CD14-positive monocyte (primary cell): ENCODE measurements at regions not wholly inside any gene's neighbourhood (a gene's known extent, or its start where the extent isn't known, plus 50 kb on each side); places are given as distances from the start of the nearest gene placed in this dataset.

ENCODE experiments used
- DNase-seq, 3 donors: peaks; one replicate each; pipeline ENCODE4 v3.0.0-alpha.2; 2011 to 2022
- H2AFZ ChIP-seq: 2 replicates; pipeline ENCODE4 v1.6.0; 2012; ENCODE audit warnings: mild to moderate bottlenecking, low read depth, low read length, inconsistent platforms; ENCODE audit not compliant: insufficient read depth, poor library complexity, severe bottlenecking
- H3K27ac ChIP-seq, 2 donors: 1 replicate in 1 of 2; 2 replicates in 1 of 2; pipeline ENCODE4 v1.5.1; 2012 to 2013; ENCODE audit warnings: low read length in 2 of 2, control low read depth in 1 of 2, inconsistent platforms in 1 of 2, low read depth in 1 of 2, mild to moderate bottlenecking in 1 of 2
- H3K27me3 ChIP-seq, 2 donors: one replicate each; pipeline versions ENCODE4 v1.6.0 to v1.6.1; 2011 to 2013; ENCODE audit warnings: low read length in 2 of 2; ENCODE audit not compliant: control insufficient read depth in 2 of 2, insufficient read depth in 2 of 2
- H3K36me3 ChIP-seq, 2 donors: replicated peaks in 1 of 2; 1 replicate in 1 of 2; 2 replicates in 1 of 2; pipeline versions ENCODE4 v1.5.1 to v1.6.1; 2012 to 2013; ENCODE audit warnings: low read length in 2 of 2, control low read depth in 1 of 2, inconsistent platforms in 1 of 2, mild to moderate bottlenecking in 1 of 2; ENCODE audit not compliant: insufficient read depth in 2 of 2, control insufficient read depth in 1 of 2
- H3K4me1 ChIP-seq, 2 donors: 1 replicate in 1 of 2; 2 replicates in 1 of 2; pipeline versions ENCODE4 v1.5.1 to v1.6.1; 2012 to 2013; ENCODE audit warnings: low read length in 2 of 2, control low read depth in 1 of 2, inconsistent platforms in 1 of 2, mild to moderate bottlenecking in 1 of 2, moderate library complexity in 1 of 2; ENCODE audit not compliant: insufficient read depth in 2 of 2, control insufficient read depth in 1 of 2
- H3K4me2 ChIP-seq: replicated peaks from 2 replicates; pipeline ENCODE3; 2012; ENCODE audit warnings: low read length, moderate library complexity, mild to moderate bottlenecking; ENCODE audit not compliant: poor library complexity, severe bottlenecking; ENCODE audit errors: extremely low read depth
- H3K4me3 ChIP-seq, 3 experiments: fragments of 200-600 bp in 1 of 3; sonication (generic) in 1 of 3; replicated peaks in 1 of 3; 1 replicate in 2 of 3; 2 replicates in 1 of 3; pipeline ENCODE4 v1.5.1; 2011 to 2013; ENCODE audit warnings: low read length in 3 of 3, mild to moderate bottlenecking in 3 of 3, control low read depth in 2 of 3, low read depth in 2 of 3, inconsistent platforms in 1 of 3, moderate library complexity in 1 of 3
- H3K79me2 ChIP-seq: 2 replicates; pipeline ENCODE4 v1.6.0; 2012; ENCODE audit warnings: mild to moderate bottlenecking, control low read depth, inconsistent platforms, low read length, moderate library complexity; ENCODE audit not compliant: insufficient read depth
- H3K9ac ChIP-seq: 2 replicates; pipeline ENCODE4 v1.6.0; 2017; ENCODE audit warnings: low read length, mild to moderate bottlenecking; ENCODE audit not compliant: insufficient read depth, poor library complexity, severe bottlenecking
- H3K9me3 ChIP-seq, 2 donors: replicated peaks in 1 of 2; 1 replicate in 1 of 2; 2 replicates in 1 of 2; pipeline versions ENCODE4 v1.5.1 to v1.6.1; 2012 to 2013; ENCODE audit warnings: low read length in 2 of 2, control low read depth in 1 of 2; ENCODE audit not compliant: control insufficient read depth in 1 of 2, insufficient read depth in 1 of 2
- H4K20me1 ChIP-seq: 2 replicates; pipeline ENCODE4 v1.6.0; 2012; ENCODE audit warnings: mild to moderate bottlenecking, low read length, control low read depth, moderate library complexity; ENCODE audit not compliant: insufficient read depth
- H3K27ac Mint-ChIP-seq, 7 donors: one replicate each; pipeline ENCODE4 v1.8.0; 2020; ENCODE audit warnings: mild to moderate bottlenecking in 7 of 7, mixed read lengths in 7 of 7, moderate library complexity in 6 of 7, inconsistent platforms in 2 of 7
- H3K27me3 Mint-ChIP-seq, 3 donors: one replicate each; pipeline ENCODE4 v1.8.0; 2021 to 2022; ENCODE audit warnings: low read depth in 3 of 3, mild to moderate bottlenecking in 3 of 3, mixed read lengths in 3 of 3, moderate library complexity in 3 of 3, inconsistent platforms in 1 of 3
- H3K36me3 Mint-ChIP-seq, 2 donors: one replicate each; pipeline ENCODE4 v1.8.0; 2020; ENCODE audit warnings: mixed read lengths in 2 of 2, inconsistent platforms in 1 of 2, mild to moderate bottlenecking in 1 of 2
- H3K4me1 Mint-ChIP-seq: one replicate; pipeline ENCODE4 v1.8.0; 2020; ENCODE audit warnings: mild to moderate bottlenecking, mixed read lengths
- H3K4me3 Mint-ChIP-seq, 2 donors: one replicate each; pipeline ENCODE4 v1.8.0; 2020; ENCODE audit warnings: mild to moderate bottlenecking in 2 of 2, mixed read lengths in 2 of 2, moderate library complexity in 1 of 2
- H3K9me3 Mint-ChIP-seq, 7 donors: one replicate each; pipeline ENCODE4 v1.8.0; 2020 to 2022; ENCODE audit warnings: mixed read lengths in 7 of 7, mild to moderate bottlenecking in 6 of 7, moderate library complexity in 6 of 7, inconsistent platforms in 2 of 7
- CTCF ChIP-seq: fragments of 200-600 bp; IDR thresholded peaks from one replicate; pipeline ENCODE4 v1.8.0; 2022; ENCODE audit warnings: antibody characterized with exemption, mild to moderate bottlenecking
- WGBS: methylation state at CpG from one replicate; pipeline ENCODE4 v1.1.5; 2013; ENCODE audit warnings: missing lambda C conversion rate; ENCODE audit not compliant: insufficient coverage; 5-methylcytosine and 5-hydroxymethylcytosine counted together
- intact Hi-C, 2 donors: fragments of 100-400 bp; cut with micrococcal nuclease; formaldehyde crosslinking; loops; one replicate each; pipeline versions ENCODE4 v1.15.0 to v1.15.1; 2023

GRCh38 chr2:145587922-145588321, 1068.0 kb upstream of the ZEB2 start:
- Histone ChIP-seq H2AFZ (no peak overlapping the region), H3K4me2 (no peak overlapping the region), H3K4me1 (peaks cover 4 to 7% of the 10 kb centered on the region in 2 donors), H3K36me3 (no peaks in the 10 kb centered on the region), H3K9ac (no peak overlapping the region), H3K4me3 (no peak overlapping the region), H3K27ac (no peak overlapping the region), H3K27me3 (no peaks in the 10 kb centered on the region), H3K79me2 (no peaks in the 10 kb centered on the region), H3K9me3 (no peaks in the 10 kb centered on the region), H4K20me1 (no peaks in the 10 kb centered on the region)
- peak overlapping the region in 2 of 7 donors; percentile 3 to 36 for H3K27ac Mint-ChIP-seq
- peaks cover 0 to 3% of the 10 kb centered on the region in 2 donors for H3K36me3 Mint-ChIP-seq
- H3K4me1 Mint-ChIP-seq, result peaks cover 20% of the 10 kb centered on the region
- WGBS, result no CpG with 5 or more reads among the region's 3 CpGs
- intact Hi-C loops, result no loop called here
- no peaks in the 10 kb centered on the region for H3K27me3 Mint-ChIP-seq
- TF ChIP-seq CTCF, result no peak
- peaks cover 0 to 7% (median 2%) of the 10 kb centered on the region in 7 donors for H3K9me3 Mint-ChIP-seq
- no peak for DNase-seq
- no peak overlapping the region for H3K4me3 Mint-ChIP-seq

GRCh38 chr2:145584353-145584752, 1064.4 kb upstream of the ZEB2 start:
- H3K27me3 ChIP-seq, result no peaks in the 10 kb centered on the region
- H3K27me3 Mint-ChIP-seq, result no peaks in the 10 kb centered on the region

More at GRCh38 chr2:145584353-145584752, 1064.4 kb upstream of the ZEB2 start:
- Mint-ChIP-seq H3K4me1 (peaks cover 19% of the 10 kb centered on the region), H3K9me3 (peaks cover 0 to 6% (median 5%) of the 10 kb centered on the region in 7 donors), H3K27ac (no peak overlapping the region), H3K4me3 (no peak overlapping the region), H3K36me3 (peaks cover 0 to 3% of the 10 kb centered on the region in 2 donors)
- Histone ChIP-seq H3K4me2 (peak overlapping the region; percentile 5), H2AFZ (no peak overlapping the region), H3K27ac (no peak overlapping the region), H3K9ac (no peak overlapping the region), H3K9me3 (no peaks in the 10 kb centered on the region), H4K20me1 (no peaks in the 10 kb centered on the region), H3K4me3 (no peak overlapping the region), H3K36me3 (no peaks in the 10 kb centered on the region), H3K79me2 (no peaks in the 10 kb centered on the region), H3K4me1 (peaks cover 4 to 7% of the 10 kb centered on the region in 2 donors)
- no CpG with 5 or more reads among the region's 1 CpG for WGBS
- intact Hi-C loops, result no loop called here
- peak; percentile 4 to 32 (median 26) for DNase-seq
- no peak for TF ChIP-seq CTCF
